B cell (primary cell): ENCODE measurements at regions not wholly inside any gene's neighbourhood (a gene's known extent, or its start where the extent isn't known, plus 50 kb on each side); places are given as distances from the start of the nearest gene placed in this dataset.

ENCODE experiments used
- ATAC-seq: fragments of 200-7000 bp; cut with Tn5 transposase; one replicate; pipeline ENCODE4 v1.10.0; 2021; ENCODE audit warnings: low read depth, mild to moderate bottlenecking, moderate number of reproducible peaks, moderate library complexity
- CTCF ChIA-PET: fragments of 350-600 bp; sonication (Branson Sonifier 250); formaldehyde crosslinking; loops from one replicate; lab custom pipeline; 2021; ENCODE audit warnings: antibody characterized with exemption, inconsistent platforms; lab: Charles Lee
- POLR2A ChIA-PET: fragments of 350-600 bp; sonication (Branson Sonifier 250); formaldehyde crosslinking; loops from one replicate; lab custom pipeline; 2021; ENCODE audit warnings: antibody characterized with exemption; lab: Charles Lee
- DNase-seq: peaks from one replicate; pipeline ENCODE4 v3.0.0; 2013
- H2AFZ ChIP-seq: 2 replicates; pipeline ENCODE4 v1.6.1; 2012; ENCODE audit warnings: mild to moderate bottlenecking, low read depth, low read length; ENCODE audit not compliant: insufficient read depth, poor library complexity, severe bottlenecking
- H3K27ac ChIP-seq, 2 donors: 1 replicate in 1 of 2; 2 replicates in 1 of 2; pipeline ENCODE4 v1.5.1; 2012 to 2013; ENCODE audit warnings: low read length in 2 of 2, mild to moderate bottlenecking in 2 of 2, moderate library complexity in 1 of 2
- H3K27me3 ChIP-seq, 4 experiments: fragments of 200-600 bp in 1 of 4; sonication (generic) in 1 of 4; replicated peaks in 1 of 4; 1 replicate in 2 of 4; 2 replicates in 2 of 4; pipeline versions ENCODE4 v1.6.1 to v1.7.0; 2013 to 2016; ENCODE audit warnings: low read length in 3 of 4, mild to moderate bottlenecking in 2 of 4, mixed read lengths in 1 of 4, moderate library complexity in 1 of 4; ENCODE audit not compliant: insufficient read depth in 4 of 4, control insufficient read depth in 3 of 4; ENCODE audit errors: control extremely low read depth in 1 of 4
- H3K36me3 ChIP-seq, 2 experiments: replicated peaks in 1 of 2; 1 replicate in 1 of 2; 2 replicates in 1 of 2; pipeline versions ENCODE4 v1.6.1 to v1.7.1; 2013; ENCODE audit warnings: low read length in 1 of 2; ENCODE audit not compliant: insufficient read depth in 2 of 2, control insufficient read depth in 1 of 2; ENCODE audit errors: control extremely low read depth in 1 of 2, extremely low read depth in 1 of 2
- H3K4me1 ChIP-seq, 2 donors: fragments of 200-600 bp in 1 of 2; sonication (generic) in 1 of 2; 1 replicate in 1 of 2; 2 replicates in 1 of 2; pipeline versions ENCODE4 v1.5.1 to v1.6.1; 2013 to 2017; ENCODE audit warnings: low read length in 2 of 2; ENCODE audit not compliant: control insufficient read depth in 2 of 2, insufficient read depth in 2 of 2
- H3K4me2 ChIP-seq: replicated peaks from 2 replicates; pipeline ENCODE3; 2012; ENCODE audit warnings: mild to moderate bottlenecking, low read depth, low read length; ENCODE audit not compliant: poor library complexity, severe bottlenecking
- H3K4me3 ChIP-seq, 5 experiments: fragments of 200-600 bp in 1 of 5; sonication (generic) in 1 of 5; 1 replicate in 3 of 5; 2 replicates in 2 of 5; pipeline versions ENCODE4 v1.5.1 to v1.7.0; 2011 to 2016; ENCODE audit warnings: low read length in 4 of 5, mild to moderate bottlenecking in 4 of 5, low read depth in 2 of 5, control low read depth in 1 of 5, moderate library complexity in 1 of 5; ENCODE audit not compliant: insufficient read depth in 1 of 5; ENCODE audit errors: control extremely low read depth in 1 of 5, extremely low read depth in 1 of 5
- H3K79me2 ChIP-seq: fragments of 200-600 bp; sonication (generic); one replicate; pipeline ENCODE4 v1.6.0; 2016; ENCODE audit warnings: low read length; ENCODE audit not compliant: control insufficient read depth, insufficient read depth
- H3K9ac ChIP-seq: fragments of 200-600 bp; sonication (generic); 2 replicates; pipeline ENCODE4 v1.6.1; 2017; ENCODE audit warnings: mild to moderate bottlenecking, low read length, moderate library complexity
- H3K9me3 ChIP-seq, 3 donors: one replicate each; pipeline versions ENCODE4 v1.6.1 to v1.7.1; 2013; ENCODE audit warnings: low read length in 2 of 3; ENCODE audit not compliant: control insufficient read depth in 2 of 3, insufficient read depth in 1 of 3; ENCODE audit errors: control extremely low read depth in 1 of 3
- H4K20me1 ChIP-seq: 2 replicates; pipeline ENCODE4 v1.6.0; 2012; ENCODE audit warnings: mild to moderate bottlenecking, low read length; ENCODE audit not compliant: insufficient read depth, control insufficient read depth, poor library complexity, severe bottlenecking
- H3K27ac Mint-ChIP-seq: one replicate; pipeline ENCODE4 v1.8.0; 2021; ENCODE audit warnings: mixed read lengths
- H3K27me3 Mint-ChIP-seq: one replicate; pipeline ENCODE4 v1.8.0; 2021; ENCODE audit warnings: mixed read lengths
- H3K4me1 Mint-ChIP-seq: one replicate; pipeline ENCODE4 v1.8.0; 2021; ENCODE audit warnings: mixed read lengths
- H3K4me3 Mint-ChIP-seq: one replicate; pipeline ENCODE4 v1.8.0; 2021; ENCODE audit warnings: mixed read lengths
- H3K9me3 Mint-ChIP-seq: one replicate; pipeline ENCODE4 v1.8.0; 2022; ENCODE audit warnings: mixed read lengths; ENCODE audit not compliant: insufficient read depth
- CTCF ChIP-seq: fragments of 200-600 bp; IDR thresholded peaks from one replicate; pipeline ENCODE4 v1.8.0; 2022; ENCODE audit warnings: antibody characterized with exemption, mild to moderate bottlenecking
- EZH2 ChIP-seq: IDR thresholded peaks from 2 replicates; pipeline ENCODE4 v1.6.1; 2012; ENCODE audit warnings: borderline replicate concordance, low read depth, mild to moderate bottlenecking, moderate library complexity, low read length; ENCODE audit not compliant: insufficient read depth, poor library complexity, severe bottlenecking
- WGBS: methylation state at CpG from one replicate; pipeline ENCODE4 v1.1.5; 2013; ENCODE audit warnings: missing lambda C conversion rate; ENCODE audit not compliant: insufficient coverage; 5-methylcytosine and 5-hydroxymethylcytosine counted together
- intact Hi-C: fragments of 100-400 bp; cut with micrococcal nuclease; formaldehyde crosslinking; loops from one replicate; pipeline ENCODE4 v1.10.0; 2022

GRCh38 chr1:187549540-187549939 lies 720.8 kb downstream of the PLA2G4A start:
- H3K27ac ChIP-seq: no peak overlapping the region
- no peaks in the 10 kb centered on the region for H3K27me3 Mint-ChIP-seq
- intact Hi-C loops: no loop called here
- H3K4me3 Mint-ChIP-seq: no peak overlapping the region
- no peaks in the 10 kb centered on the region for H3K27me3 ChIP-seq
- no peak overlapping the region for H3K4me2 ChIP-seq
- H4K20me1 ChIP-seq: no peaks in the 10 kb centered on the region
- TF ChIP-seq EZH2: no peak
- TF ChIP-seq CTCF: no peak
- peaks cover 0 to 21% (median 0%) of the 10 kb centered on the region in 3 donors for H3K9me3 ChIP-seq
- H3K79me2 ChIP-seq: no peaks in the 10 kb centered on the region
- CTCF ChIA-PET: no interaction called here
- H3K4me1 Mint-ChIP-seq: no peaks in the 10 kb centered on the region
- H3K9me3 Mint-ChIP-seq: peaks cover 10% of the 10 kb centered on the region
- H3K4me1 ChIP-seq: no peaks in the 10 kb centered on the region
- H3K4me3 ChIP-seq: no peak overlapping the region
- no peaks in the 10 kb centered on the region for H3K36me3 ChIP-seq
- WGBS: 100% methylated on average over 1 of the region's 3 CpGs
- ATAC-seq: no peak
- H2AFZ ChIP-seq: no peak overlapping the region
- no peak overlapping the region for H3K9ac ChIP-seq
- no peak for DNase-seq
- POLR2A ChIA-PET: no interaction called here
- no peak overlapping the region for H3K27ac Mint-ChIP-seq

DNA sequence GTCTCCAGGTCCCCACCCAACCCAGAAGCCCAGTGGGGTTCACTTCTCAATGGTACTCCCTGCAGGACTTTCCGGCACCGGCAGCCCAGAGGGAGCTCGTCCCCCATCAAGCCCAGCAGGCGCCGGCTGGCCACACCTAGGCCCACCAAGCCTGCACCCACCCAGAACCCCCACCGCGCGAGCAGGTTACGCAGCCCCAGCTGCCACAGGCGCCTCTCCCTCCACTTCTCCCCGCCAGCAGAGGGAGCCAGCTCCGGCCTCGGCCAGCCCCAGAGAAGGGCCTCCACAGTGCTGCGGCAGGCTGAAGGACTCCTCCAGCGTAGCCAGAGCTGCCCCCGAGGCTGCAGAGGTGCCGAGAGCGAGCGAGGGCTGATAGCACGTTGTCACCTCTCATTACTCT lies 722.3 kb downstream of the PLA2G4A start:
- no peaks in the 10 kb centered on the region for H3K4me1 Mint-ChIP-seq
- no peak for TF ChIP-seq EZH2
- no peak for TF ChIP-seq CTCF
- CTCF ChIA-PET: no interaction called here
- H3K27me3 Mint-ChIP-seq: no peaks in the 10 kb centered on the region
- no peak overlapping the region for H3K4me3 ChIP-seq
- POLR2A ChIA-PET: no interaction called here
- no peak for ATAC-seq
- H2AFZ ChIP-seq: no peak overlapping the region
- no peaks in the 10 kb centered on the region for H3K79me2 ChIP-seq
- WGBS: 91% methylated on average over 10 of the region's 20 CpGs
- no peaks in the 10 kb centered on the region for H3K27me3 ChIP-seq
- H3K4me3 Mint-ChIP-seq: no peak overlapping the region
- intact Hi-C loops: no loop called here
- no peak overlapping the region for H3K4me2 ChIP-seq
- peaks cover 0 to 21% (median 0%) of the 10 kb centered on the region in 3 donors for H3K9me3 ChIP-seq
- H3K4me1 ChIP-seq: no peaks in the 10 kb centered on the region
- no peak for DNase-seq
- H3K27ac ChIP-seq: no peak overlapping the region
- no peak overlapping the region for H3K9ac ChIP-seq
- no peak overlapping the region for H3K27ac Mint-ChIP-seq
- H4K20me1 ChIP-seq: no peaks in the 10 kb centered on the region
- peaks cover 11% of the 10 kb centered on the region for H3K9me3 Mint-ChIP-seq
- H3K36me3 ChIP-seq: no peaks in the 10 kb centered on the region
